Activated CD4-positive, alpha-beta T cell treated with anti-CD3 and anti-CD28 coated beads, Interleukin-2, amount 10 ng/mL, durations not matched to agents 7 days and 5 days (primary cell): ENCODE measurements at regions not wholly inside any gene's neighbourhood (a gene's known extent, or its start where the extent isn't known, plus 50 kb on each side); places are given as distances from the start of the nearest gene placed in this dataset.
A peak's percentile ranks its signal among the peaks of the same experiment; 100 is the strongest.

Experiments
- CTCF ChIA-PET: fragments of 350-600 bp; sonication (Branson Sonifier 250); formaldehyde crosslinking; loops from one replicate; lab custom pipeline; 2021; ENCODE audit warnings: antibody characterized with exemption; lab: Charles Lee
- POLR2A ChIA-PET: fragments of 350-600 bp; sonication (Branson Sonifier 250); formaldehyde crosslinking; loops from one replicate; lab custom pipeline; 2021; ENCODE audit warnings: antibody characterized with exemption; lab: Charles Lee
- DNase-seq: peaks from one replicate; pipeline ENCODE4 v3.0.0-alpha.2; 2020
- H3K27ac Mint-ChIP-seq: one replicate; pipeline ENCODE4 v1.8.0; 2021; ENCODE audit warnings: mild to moderate bottlenecking, moderate library complexity, mixed read lengths
- H3K27me3 Mint-ChIP-seq: one replicate; pipeline ENCODE4 v1.8.0; 2021; ENCODE audit warnings: mixed read lengths
- H3K36me3 Mint-ChIP-seq: one replicate; pipeline ENCODE4 v1.8.0; 2021; ENCODE audit warnings: low read depth, mixed read lengths
- H3K4me1 Mint-ChIP-seq: one replicate; pipeline ENCODE4 v1.8.0; 2021; ENCODE audit warnings: mixed read lengths
- H3K4me3 Mint-ChIP-seq: one replicate; pipeline ENCODE4 v1.8.0; 2021; ENCODE audit warnings: mild to moderate bottlenecking, moderate library complexity, mixed read lengths
- H3K9me3 Mint-ChIP-seq: one replicate; pipeline ENCODE4 v1.8.0; 2021; ENCODE audit warnings: mixed read lengths

DNA sequence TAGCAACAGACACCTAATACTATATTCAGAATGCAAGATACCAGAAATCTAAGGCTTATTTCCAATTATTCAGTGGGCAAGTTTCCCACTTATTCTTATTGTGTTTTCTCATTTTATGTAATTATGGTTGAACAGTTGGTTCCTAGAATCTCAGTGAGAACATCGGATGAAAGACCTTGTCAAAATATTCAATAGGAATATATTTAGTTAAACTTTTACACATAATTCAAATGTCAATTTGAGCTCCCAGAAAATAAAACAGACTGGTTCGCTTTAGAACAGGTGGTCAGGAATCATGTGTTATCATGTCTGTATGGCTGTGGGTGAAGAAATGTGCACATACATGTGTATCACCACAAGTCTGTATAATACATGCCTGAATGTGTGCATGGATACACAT, 447.8 kb downstream of the MED10 start:
- Mint-ChIP-seq H3K4me1 (no peaks in the 10 kb centered on the region), H3K9me3 (no peaks in the 10 kb centered on the region), H3K36me3 (no peaks in the 10 kb centered on the region), H3K27ac (no peak overlapping the region), H3K4me3 (no peak overlapping the region), H3K27me3 (no peaks in the 10 kb centered on the region)
- ChIA-PET CTCF (no interaction called here), POLR2A (no interaction called here)
- DNase-seq = no peak

- DNase-seq = no peak
- ChIA-PET POLR2A (no interaction called here), CTCF (no interaction called here)
- Mint-ChIP-seq H3K4me3 (no peak overlapping the region), H3K27me3 (no peaks in the 10 kb centered on the region), H3K36me3 (no peaks in the 10 kb centered on the region), H3K27ac (no peak overlapping the region), H3K4me1 (no peaks in the 10 kb centered on the region), H3K9me3 (no peaks in the 10 kb centered on the region)
Observed at GRCh38 chr5:5929291-5930020, 448.9 kb downstream of the MED10 start.

DNA sequence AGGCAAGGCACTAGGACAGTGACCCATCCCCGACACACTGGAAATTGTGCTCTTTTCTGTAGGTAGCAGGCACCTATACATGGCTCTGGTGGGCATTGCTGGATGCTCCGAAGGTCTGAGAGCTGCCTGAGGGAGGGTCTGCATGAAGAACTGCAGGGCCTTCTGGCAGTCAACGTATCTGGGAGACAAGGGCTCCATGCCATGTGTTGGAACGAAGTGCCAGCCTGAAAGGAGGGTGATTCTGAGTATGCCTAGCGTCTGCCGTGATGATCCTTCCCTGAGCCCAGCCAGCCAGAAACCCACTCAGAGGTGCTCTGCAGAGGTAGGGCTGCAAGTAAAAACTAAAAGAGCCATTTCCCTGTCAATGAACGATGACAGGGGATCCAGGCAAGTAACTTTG, 453.2 kb downstream of the MED10 start:
- ChIA-PET CTCF (no interaction called here), POLR2A (no interaction called here)
- H3K4me3 Mint-ChIP-seq = no peak overlapping the region
- H3K4me1 Mint-ChIP-seq = no peaks in the 10 kb centered on the region
- no peaks in the 10 kb centered on the region for H3K9me3 Mint-ChIP-seq
- no peaks in the 10 kb centered on the region for H3K27me3 Mint-ChIP-seq
- DNase-seq = no peak
- H3K27ac Mint-ChIP-seq = no peak overlapping the region
- no peaks in the 10 kb centered on the region for H3K36me3 Mint-ChIP-seq

DNA sequence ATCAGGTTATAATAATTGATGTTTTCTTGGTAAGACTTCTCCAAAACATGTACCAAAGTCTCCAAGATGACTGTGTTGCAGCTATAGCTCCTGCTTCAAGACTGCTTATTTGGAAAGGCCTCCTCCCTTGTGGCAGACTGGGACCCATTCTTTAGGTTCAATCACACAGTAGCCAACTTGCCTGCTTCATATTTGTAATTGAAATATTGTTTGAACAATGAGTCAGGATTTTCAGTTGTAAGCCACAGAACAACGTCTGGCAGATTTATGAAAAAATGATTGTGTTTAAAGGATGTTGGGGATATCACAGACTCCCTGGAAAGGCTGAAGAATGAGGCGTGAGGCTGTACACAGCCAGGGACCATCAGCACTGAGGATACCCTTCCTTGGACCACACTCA, 458.9 kb downstream of the MED10 start:
- ChIA-PET POLR2A (no interaction called here), CTCF (no interaction called here)
- no peak for DNase-seq
- no peaks in the 10 kb centered on the region for H3K36me3 Mint-ChIP-seq
- no peak overlapping the region for H3K27ac Mint-ChIP-seq
- no peaks in the 10 kb centered on the region for H3K9me3 Mint-ChIP-seq
- no peaks in the 10 kb centered on the region for H3K27me3 Mint-ChIP-seq
- H3K4me1 Mint-ChIP-seq = no peaks in the 10 kb centered on the region
- H3K4me3 Mint-ChIP-seq = no peak overlapping the region

GRCh38 chr5:5906778-5907177, 471.6 kb downstream of the MED10 start:
- no peak for DNase-seq
- Mint-ChIP-seq H3K36me3 (no peaks in the 10 kb centered on the region), H3K4me1 (no peaks in the 10 kb centered on the region), H3K4me3 (no peak overlapping the region), H3K27ac (no peak overlapping the region), H3K9me3 (peaks cover 4% of the 10 kb centered on the region), H3K27me3 (peaks cover 2% of the 10 kb centered on the region)
- ChIA-PET CTCF (no interaction called here), POLR2A (no interaction called here)

DNA sequence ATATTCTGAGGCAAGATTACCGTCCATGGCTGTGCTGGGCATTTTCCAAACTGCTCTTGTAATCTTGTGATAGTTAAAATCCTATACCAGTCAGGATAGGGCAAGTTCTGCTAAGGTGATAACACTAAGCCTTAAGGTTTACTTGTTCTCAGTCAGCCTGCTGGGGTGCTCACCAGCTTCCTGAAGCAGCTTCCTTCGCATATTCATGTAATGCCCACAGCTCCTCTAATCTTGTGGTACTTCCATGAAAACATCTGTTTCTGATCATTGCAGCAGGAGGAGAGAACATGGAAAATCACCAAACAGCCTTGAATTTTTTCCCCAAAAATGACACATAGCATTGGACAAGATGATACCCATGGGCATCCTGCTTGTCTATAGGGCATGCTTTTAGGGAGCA, 473.2 kb downstream of the MED10 start:
- Mint-ChIP-seq H3K4me3 (no peak overlapping the region), H3K36me3 (no peaks in the 10 kb centered on the region), H3K9me3 (peaks cover 4% of the 10 kb centered on the region), H3K27me3 (no peaks in the 10 kb centered on the region), H3K4me1 (no peaks in the 10 kb centered on the region), H3K27ac (no peak overlapping the region)
- ChIA-PET CTCF (no interaction called here), POLR2A (no interaction called here)
- no peak for DNase-seq

DNA sequence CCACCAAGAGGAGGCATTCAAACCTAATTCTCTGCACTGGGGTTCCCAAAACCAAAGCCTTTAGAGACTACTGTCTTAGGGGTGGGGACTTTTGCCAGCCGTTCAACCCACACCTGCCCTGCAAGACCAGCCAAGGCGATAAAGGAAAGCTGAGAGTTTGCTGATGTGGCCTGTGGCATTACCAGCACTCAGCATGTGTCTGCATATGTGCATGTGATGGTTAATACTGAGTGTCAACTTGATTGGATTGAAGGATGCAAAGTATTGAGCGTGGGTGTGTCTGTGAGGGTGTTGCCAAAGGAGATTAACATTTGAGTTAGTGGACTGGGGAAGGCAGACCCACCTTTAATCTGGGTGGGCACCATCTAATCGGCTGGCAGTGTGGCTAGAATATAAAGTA, 474.2 kb downstream of the MED10 start:
- CTCF ChIA-PET = no interaction called here
- no peaks in the 10 kb centered on the region for H3K4me1 Mint-ChIP-seq
- no peaks in the 10 kb centered on the region for H3K27me3 Mint-ChIP-seq
- no peak for DNase-seq
- peaks cover 4% of the 10 kb centered on the region for H3K9me3 Mint-ChIP-seq
- H3K4me3 Mint-ChIP-seq = no peak overlapping the region
- H3K36me3 Mint-ChIP-seq = no peaks in the 10 kb centered on the region
- no peak overlapping the region for H3K27ac Mint-ChIP-seq
- POLR2A ChIA-PET = no interaction called here

- H3K4me1 Mint-ChIP-seq = no peaks in the 10 kb centered on the region
- POLR2A ChIA-PET = no interaction called here
- DNase-seq = no peak
Observed at GRCh38 chr5:5902678-5903646, 475.4 kb downstream of the MED10 start.

GRCh38 chr5:5900350-5900749, 477.9 kb downstream of the ICE1 start:
- ChIA-PET CTCF (no interaction called here), POLR2A (no interaction called here)
- Mint-ChIP-seq H3K4me1 (no peaks in the 10 kb centered on the region), H3K27me3 (no peaks in the 10 kb centered on the region), H3K4me3 (no peak overlapping the region), H3K27ac (no peak overlapping the region), H3K9me3 (peaks cover 4% of the 10 kb centered on the region), H3K36me3 (no peaks in the 10 kb centered on the region)
- DNase-seq = no peak

More at GRCh38 chr5:5902678-5903646, 475.4 kb downstream of the MED10 start:
- H3K27me3 Mint-ChIP-seq = no peaks in the 10 kb centered on the region
- no peak overlapping the region for H3K4me3 Mint-ChIP-seq
- peaks cover 4% of the 10 kb centered on the region for H3K9me3 Mint-ChIP-seq
- CTCF ChIA-PET = interaction anchor here (0.5 kb wide), 1 partner anchor 395 kb away, joined by 4 read pairs; no protein-coding TSS in a partner anchor
- H3K27ac Mint-ChIP-seq = no peak overlapping the region
- H3K36me3 Mint-ChIP-seq = no peaks in the 10 kb centered on the region

DNA sequence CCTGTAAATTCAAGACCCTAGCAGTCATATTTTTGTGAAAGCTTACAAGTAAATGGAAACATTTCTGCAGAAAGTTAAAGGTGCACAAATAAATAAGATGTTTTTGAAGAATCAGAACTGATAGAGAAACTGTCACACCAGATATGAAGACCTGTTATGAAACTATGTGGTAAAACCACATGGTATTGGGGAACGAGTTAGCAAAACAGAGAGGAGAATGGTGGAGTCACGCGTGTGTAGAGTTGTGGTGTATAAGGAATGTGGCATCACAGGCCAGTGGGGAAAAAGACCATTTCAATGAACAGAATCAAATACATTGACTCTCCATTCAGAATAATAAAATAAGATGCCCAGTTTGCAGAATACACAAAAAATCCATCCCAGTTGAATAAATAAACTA, 477.2 kb downstream of the ICE1 start:
- H3K27ac Mint-ChIP-seq = no peak overlapping the region
- peaks cover 4% of the 10 kb centered on the region for H3K9me3 Mint-ChIP-seq
- no peaks in the 10 kb centered on the region for H3K27me3 Mint-ChIP-seq

GRCh38 chr5:5888284-5888683, 465.8 kb downstream of the ICE1 start:
- CTCF ChIA-PET = no interaction called here
- no peaks in the 10 kb centered on the region for H3K9me3 Mint-ChIP-seq
- DNase-seq = no peak
- H3K36me3 Mint-ChIP-seq = no peaks in the 10 kb centered on the region
- no peak overlapping the region for H3K27ac Mint-ChIP-seq
- no peaks in the 10 kb centered on the region for H3K27me3 Mint-ChIP-seq
- POLR2A ChIA-PET = no interaction called here
- no peaks in the 10 kb centered on the region for H3K4me1 Mint-ChIP-seq
- no peak overlapping the region for H3K4me3 Mint-ChIP-seq

More for the DNA sequence above, 477.2 kb downstream of the ICE1 start:
- H3K36me3 Mint-ChIP-seq = no peaks in the 10 kb centered on the region
- H3K4me3 Mint-ChIP-seq = no peak overlapping the region
- H3K4me1 Mint-ChIP-seq = no peaks in the 10 kb centered on the region
- no peak for DNase-seq
- POLR2A ChIA-PET = no interaction called here
- CTCF ChIA-PET = no interaction called here

DNA sequence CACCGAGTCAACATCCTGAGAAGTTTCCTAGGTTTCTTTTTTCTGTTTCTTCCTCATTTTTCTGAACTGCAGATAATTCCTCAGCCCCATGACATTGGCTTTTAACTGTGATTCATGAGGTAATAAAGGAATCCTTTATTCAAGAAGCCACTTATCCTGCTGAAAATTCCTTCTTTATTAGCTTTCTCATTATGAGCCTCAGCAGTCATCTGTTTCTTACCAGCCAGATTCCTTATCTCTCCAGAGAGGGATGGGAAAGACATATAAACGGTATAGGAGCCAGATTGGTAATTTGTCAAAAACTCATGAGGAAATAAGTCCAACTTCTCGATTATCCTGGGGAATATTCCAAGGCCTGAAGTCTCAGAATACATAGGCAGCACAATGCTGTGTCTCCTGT, 465.4 kb downstream of the ICE1 start:
- H3K27ac Mint-ChIP-seq = no peak overlapping the region
- H3K4me1 Mint-ChIP-seq = no peaks in the 10 kb centered on the region
- H3K9me3 Mint-ChIP-seq = no peaks in the 10 kb centered on the region
- ChIA-PET POLR2A (no interaction called here), CTCF (no interaction called here)
- no peak for DNase-seq
- H3K36me3 Mint-ChIP-seq = no peaks in the 10 kb centered on the region
- no peaks in the 10 kb centered on the region for H3K27me3 Mint-ChIP-seq
- H3K4me3 Mint-ChIP-seq = no peak overlapping the region

DNA sequence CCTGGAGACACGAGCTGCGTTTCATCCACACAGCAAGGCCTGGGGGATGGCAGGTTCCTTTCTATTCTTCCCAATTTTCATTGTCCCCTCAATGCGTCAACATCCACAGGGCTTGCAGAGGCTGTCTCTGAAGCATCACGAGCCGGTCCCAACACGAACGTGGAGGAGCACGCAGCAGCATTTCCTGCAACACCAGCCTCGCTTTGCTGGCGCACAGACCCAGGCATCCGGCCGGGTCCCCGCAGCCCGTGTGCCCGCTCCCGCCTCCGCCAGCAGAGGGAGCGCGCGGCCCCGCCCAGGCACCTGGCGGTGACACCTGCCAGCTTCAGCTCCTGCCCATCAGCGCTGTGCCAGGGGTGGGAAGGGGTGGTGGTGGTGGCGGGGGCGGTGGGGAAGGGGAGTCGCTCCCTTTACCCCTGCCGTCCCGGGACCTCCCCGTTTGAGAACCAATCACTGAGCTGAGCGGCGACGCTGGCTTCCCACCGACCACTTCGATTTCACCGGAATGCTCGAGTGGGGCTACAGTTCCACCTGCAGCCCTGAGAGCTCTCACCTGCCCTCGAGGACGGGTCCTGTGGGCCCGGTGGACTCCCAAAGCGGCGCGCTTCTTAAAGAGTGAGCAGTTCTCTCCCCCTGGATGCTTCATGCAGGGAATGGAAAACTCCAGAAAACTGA, 464.5 kb downstream of the ICE1 start:
- Mint-ChIP-seq H3K4me1 (no peaks in the 10 kb centered on the region), H3K4me3 (no peak overlapping the region), H3K27me3 (no peaks in the 10 kb centered on the region), H3K27ac (no peak overlapping the region), H3K9me3 (no peaks in the 10 kb centered on the region), H3K36me3 (no peaks in the 10 kb centered on the region)
- peak; percentile 56 for DNase-seq
- POLR2A ChIA-PET = no interaction called here
- CTCF ChIA-PET = no interaction called here
